GM18870 (cell line): ENCODE measurements at regions not wholly inside any gene's neighbourhood (a gene's known extent, or its start where the extent isn't known, plus 50 kb on each side); places are given as distances from the start of the nearest gene placed in this dataset.
"Not testable (repeated sequence)": the region's sequence is repeated elsewhere in the genome, so short reads cannot be mapped to it uniquely, and the experiment has no call there.

Experiments used
- ATAC-seq: cut with Tn5 transposase; IDR thresholded peaks from one replicate; pipeline ENCODE4 v1.9.1; 2021; ENCODE audit warnings: moderate library complexity; ENCODE audit not compliant: unreplicated experiment

DNA sequence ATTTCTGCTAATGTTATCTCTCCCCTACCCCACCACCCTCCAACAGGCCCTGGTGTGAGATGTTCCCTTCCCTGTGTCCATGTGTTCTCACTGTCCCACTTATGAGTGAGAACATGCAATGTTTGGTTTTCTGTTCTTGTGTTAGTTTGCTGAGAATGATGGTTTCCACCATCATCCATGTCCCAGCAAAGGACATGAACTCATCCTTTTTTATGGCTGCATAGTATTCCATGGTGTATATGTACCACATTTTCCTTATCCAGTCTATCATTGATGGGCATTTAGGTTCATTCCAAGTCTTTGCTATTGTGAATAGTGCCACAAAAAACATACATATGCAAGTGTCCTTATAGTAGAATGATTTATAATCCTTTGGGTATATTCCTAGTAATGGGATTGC lies 104.5 kb downstream of the ZNF33B start:
- not testable (repeated sequence) for ATAC-seq

DNA sequence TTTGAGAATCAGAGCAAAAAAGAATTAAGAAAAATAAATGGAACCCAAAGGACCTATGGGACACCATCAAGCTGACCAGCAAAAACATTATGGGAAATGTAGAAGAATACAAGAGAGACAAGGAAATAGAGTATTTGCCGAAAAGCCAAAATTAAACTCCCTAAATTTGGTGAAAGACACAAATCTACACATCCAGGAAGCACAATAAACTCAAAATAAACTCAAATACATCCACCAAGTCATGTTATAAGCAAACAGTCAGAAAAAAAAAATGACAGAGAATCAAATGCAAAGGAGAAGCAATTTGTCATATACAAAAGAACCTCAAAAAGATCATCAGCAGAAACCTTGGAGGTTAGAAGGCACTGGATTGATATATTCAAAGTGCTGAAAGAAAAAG lies 105.4 kb downstream of the ZNF33B start:
- ATAC-seq = no peak

DNA sequence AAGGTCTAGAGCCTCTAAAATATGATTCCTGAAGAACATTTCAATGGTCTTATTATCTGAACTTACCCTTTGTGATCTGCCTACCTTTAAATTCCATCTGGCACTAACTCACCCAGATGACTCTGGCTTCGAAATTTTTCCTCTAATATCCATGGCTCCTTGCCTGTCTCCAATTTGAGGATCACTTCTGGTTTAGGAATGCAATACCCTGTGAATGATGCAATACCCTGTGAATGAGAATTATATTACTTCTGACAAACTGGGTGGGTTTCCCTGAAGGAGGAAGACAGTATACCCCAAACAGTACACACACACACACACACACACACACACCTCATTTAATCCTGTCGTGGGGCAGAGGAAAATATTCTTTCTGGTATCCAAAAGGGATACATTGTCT lies 115.3 kb downstream of the ZNF33B start:
- no peak for ATAC-seq

DNA sequence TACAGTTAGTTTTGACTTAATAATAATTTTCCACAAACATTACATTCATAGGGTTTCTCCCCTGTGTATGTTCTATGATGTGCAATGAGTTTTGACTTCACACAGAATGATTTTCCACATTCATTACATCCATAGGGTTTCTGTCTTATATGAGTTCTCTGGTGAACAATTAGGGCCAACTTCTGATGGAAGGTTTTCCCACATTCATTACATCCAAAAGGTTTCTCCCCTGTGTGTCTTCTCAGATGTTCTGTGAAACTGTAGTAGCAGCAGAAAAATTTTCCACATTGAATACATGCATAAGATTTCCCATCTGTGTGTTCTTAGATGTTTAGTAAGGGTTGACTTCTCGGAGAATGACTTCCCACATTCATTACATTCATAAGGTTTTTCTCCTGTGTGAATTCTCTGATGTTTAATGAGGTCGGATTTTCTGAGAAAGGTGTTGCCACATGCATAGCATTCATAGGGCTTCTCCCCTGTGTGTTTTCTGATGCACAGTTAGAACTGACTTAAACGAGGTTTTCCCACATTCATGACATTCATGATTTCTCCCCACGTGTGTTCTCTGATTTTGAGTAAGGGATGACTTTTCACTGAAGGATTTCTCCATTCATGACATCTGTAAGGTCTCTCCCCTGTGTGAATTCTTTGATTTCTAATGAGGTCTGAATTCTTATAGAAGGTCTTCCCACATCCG lies 118.5 kb downstream of the ZNF33B start:
- no peak for ATAC-seq

DNA sequence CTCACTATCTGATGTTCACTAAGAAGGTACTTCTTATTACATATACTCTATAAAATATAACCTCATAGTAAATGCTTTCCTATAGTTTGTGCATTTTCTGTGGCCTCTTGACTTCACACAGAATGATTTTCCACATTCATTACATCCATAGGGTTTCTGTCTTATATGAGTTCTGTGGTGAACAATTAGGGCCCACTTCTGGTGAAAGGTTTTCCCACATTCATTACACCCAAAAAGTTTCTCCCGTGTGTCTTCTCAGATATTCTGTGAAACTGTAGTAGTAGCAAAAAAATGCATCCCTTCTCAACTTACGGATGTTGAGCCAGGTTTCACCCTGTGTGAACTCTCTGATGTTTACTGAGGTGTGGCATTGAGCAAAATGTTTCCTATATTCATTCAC lies 119.3 kb downstream of the ZNF33B start:
- no peak for ATAC-seq

DNA sequence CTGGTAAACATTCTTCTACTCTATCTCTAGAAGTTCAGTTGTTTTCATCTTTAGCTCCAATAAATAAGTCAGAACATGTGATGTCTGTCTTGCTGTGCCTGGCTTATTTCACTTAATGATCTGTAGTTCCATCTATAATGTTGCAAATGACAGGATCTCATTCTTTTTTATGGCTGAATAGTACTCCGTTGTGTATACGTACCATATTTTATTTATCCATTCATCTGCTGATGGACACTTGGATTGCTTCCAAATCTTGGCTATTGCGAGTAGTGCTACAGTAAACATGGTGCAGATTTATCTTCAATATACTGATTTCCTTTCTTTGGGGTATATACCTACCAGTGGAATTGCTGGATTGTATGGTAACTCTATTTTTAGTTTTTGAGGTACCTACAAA lies 124.4 kb downstream of the ZNF33B start:
- no peak for ATAC-seq

DNA sequence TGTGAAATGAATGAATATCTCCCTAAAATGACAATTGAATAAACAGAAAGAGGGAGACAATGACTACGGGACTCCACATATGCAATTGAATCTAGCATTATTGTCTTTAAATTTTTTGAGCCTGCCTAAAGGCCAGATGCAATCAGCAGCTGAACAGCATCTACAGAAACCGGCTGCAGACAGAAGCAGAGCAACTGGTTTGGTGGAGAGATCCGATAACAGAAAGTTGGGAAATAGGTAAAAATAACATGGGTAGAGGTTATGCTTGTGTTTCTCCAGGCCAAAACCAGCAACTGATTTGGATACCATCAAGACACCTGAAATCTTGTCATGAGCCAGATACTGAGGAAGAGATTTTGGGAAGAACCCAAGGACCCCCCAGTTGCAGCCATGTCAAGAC lies 146.6 kb downstream of the ZNF33B start:
- ATAC-seq = no peak

DNA sequence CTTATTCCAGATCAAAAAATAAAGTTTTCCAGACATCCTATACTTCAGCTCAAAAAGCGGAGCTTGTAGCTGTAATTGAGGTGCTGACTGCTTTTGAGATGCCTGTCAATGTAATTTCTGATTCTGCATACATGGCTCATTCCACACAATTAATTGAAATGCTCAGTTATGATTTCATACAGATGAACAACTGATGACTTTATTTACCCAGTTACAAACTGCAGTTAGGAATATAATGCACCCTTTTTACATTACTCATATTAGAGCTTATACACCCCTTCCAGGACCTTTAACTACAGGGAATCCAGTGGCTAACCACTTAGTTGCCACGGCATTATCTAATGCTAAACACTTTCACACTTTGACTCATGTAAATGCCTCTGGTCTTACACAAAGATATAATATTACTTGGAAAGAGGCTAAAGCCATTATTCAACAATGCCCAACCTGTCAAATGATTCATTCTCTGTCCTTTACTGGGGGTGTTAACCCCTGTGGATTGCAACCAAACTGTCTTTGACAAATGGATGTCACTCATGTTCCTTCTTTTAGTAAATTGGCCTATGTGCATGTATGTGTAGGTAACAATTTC lies 147.3 kb downstream of the ZNF33B start:
- ATAC-seq = no peak

DNA sequence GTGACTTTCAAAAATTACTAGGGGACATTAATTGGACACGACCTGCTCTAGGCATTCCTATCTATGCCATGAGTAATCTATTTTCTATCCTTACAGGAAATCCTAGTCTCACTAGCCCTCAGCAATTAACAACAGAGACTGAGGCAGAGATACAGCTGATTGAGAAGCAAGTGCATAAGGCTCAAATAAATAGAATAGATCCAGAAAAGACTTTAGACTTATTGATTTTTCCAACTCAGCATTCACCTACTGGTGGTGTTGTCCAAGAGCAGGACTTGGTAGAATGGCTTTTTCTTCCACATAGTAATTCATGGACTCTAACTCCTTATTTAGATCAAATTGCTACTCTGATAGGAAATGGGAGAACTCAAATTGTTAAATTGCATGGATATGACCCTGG lies 148.0 kb downstream of the ZNF33B start:
- ATAC-seq = no peak

DNA sequence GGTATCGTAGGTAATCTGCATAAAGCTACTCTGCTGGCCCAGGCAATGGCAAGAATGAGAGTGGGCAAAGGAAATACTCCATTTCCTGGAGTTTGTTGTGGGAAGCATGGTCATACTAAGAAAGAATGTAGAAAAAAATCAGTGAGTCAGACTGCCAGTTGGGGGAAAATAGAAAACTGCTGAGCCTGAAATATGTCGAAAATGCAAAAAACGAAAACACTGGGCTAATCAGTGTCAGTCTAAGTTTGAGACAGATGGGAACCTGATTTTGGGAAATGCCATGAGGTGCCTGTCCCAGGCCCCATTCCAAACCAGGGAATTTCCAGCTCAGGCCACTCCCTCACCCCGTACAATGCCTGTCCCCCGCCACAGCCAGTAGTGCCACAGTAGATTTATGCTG lies 150.0 kb downstream of the ZNF33B start:
- no peak for ATAC-seq

DNA sequence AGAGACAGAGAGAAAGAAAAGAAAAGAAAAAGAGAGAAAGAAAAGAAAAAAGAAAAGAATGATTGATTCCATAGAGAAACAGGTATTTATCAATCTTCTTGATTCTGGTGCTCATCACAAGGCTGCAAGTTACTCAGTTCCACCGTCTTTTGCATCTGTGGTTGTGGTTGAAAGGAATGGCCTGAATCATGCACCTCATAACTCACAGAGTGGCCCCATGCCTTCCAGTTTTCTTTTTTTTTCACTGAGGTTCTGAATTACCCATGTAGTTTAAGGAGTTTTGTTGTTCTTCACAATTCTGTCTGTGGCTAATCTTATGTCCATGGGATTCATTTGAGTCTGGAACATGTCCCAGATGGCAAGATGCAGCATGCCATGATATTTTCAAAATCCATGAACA lies 156.0 kb downstream of the ZNF33B start:
- ATAC-seq = no peak

DNA sequence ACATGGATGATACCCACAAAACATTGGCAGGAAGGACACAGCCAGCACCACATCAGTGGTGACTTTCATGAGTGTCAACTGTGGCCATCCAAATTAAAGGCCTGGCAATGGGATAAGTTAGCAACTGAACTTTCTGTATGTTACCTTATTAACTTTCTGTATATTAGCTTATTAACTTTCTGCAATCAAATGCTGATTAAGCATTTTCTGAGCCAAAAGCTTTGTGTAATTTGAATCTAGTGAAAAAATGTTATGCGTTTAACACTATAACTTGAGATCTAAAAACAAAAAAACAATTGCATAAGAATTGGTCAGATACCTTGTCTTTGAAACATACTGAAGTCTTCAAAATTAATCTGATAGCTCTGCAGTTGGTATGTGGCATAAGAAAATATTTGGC lies 159.3 kb downstream of the ZNF33B start:
- ATAC-seq = no peak

DNA sequence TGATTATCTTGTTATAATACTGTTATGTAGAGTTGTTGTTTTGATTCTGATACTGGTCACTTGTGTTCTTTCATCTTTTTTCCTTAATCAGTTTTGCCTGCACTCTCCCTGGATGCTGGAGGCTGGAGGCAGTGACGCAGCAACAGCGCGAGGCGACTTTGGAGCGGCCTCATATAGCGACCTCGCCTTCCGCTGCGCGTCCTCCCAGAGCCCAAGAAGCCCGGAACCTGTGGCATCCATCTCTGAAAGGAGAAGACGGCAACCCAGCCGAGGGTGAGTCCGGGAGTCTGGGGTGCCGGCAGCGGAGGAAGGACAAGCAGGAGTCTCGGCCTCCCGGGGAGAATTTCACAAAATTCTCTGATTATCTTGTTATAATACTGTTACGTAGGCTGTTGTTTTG lies 161.2 kb downstream of the ZNF33B start:
- no peak for ATAC-seq

DNA sequence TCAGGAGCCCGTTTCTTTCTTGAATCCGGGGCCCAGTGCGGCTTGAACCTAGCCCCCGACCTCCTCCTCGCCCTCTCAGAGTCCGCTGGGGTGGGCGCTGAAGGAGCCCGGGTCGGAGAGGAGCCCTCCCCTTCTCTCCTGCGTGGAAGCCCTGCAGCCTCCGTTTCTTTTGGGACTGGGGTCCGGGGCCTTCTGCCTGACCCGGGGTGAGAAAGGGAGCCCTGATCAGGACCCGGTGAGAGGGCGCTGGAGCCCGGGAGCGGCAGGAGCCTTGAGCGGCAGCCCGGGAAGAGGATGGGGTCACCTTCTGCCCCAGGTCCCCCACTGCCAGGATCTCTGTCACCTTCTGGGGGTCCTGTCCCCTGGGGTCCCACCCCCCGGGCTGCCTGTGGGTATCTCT lies 162.3 kb downstream of the ZNF33B start:
- ATAC-seq = no peak

DNA sequence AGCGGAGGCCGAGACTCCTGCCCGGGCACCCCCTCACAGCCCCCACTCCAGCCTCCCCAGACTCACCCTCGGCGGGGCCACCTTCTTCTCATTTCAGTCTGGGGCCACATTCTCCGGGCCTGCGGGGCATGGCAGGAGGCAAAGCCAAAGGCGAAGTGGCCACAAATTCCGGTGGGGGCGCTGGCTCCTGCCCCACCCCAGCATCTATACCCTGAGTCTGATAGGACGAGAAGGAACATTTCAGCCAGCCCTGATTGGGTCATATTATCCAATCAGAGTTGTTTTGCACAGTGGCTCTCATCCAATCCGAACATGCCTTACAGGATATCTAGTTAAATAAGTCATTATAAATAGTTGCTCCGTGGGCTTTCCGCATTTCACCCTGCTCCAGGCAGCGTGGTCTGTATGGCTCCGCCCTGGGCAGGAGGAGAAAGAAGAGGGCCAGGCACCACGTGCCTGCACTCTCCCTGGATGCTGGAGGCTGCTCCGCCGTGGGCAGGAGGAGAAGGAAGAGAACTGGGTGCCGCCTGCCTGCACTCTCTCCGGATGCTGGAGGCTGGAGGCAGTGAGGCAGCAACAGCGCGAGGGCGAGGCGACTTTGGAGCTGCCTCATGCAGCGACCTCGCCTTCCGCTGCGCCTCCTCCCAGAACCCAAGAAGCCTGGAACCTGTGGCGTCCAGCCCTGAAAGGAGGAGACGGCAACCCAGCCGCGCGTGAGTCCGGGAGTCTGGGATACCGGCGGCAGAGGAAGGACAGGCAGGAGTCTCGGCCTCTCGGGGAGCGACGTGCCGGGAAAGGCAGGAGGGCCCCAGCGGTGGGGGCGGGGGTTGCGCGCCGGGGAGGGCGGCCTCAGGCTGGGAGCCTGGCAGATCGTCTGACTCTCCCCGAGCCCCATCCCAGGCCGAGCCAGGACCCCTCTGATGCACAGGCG lies 162.9 kb downstream of the ZNF33B start:
- no peak for ATAC-seq

DNA sequence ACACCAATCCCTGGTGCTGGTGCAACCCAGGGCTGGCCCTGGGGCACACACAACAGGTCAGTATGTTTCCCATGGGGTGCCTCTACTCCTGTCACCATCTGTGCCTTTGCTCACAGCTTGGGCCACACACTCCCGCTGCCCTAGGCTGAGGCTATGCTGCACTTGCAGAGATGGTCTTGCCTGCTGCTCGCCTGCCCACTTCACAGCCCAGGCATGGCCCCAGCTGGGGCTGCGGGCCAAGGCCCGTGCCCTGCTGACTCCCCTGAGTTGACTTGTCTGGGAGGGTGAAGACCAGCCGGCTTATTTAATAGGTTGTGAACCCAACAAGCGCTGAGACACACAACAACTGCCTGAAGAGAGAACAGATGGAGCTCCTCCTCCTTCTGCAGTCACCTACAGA lies 184.1 kb downstream of the ZNF33B start:
- ATAC-seq = no peak

DNA sequence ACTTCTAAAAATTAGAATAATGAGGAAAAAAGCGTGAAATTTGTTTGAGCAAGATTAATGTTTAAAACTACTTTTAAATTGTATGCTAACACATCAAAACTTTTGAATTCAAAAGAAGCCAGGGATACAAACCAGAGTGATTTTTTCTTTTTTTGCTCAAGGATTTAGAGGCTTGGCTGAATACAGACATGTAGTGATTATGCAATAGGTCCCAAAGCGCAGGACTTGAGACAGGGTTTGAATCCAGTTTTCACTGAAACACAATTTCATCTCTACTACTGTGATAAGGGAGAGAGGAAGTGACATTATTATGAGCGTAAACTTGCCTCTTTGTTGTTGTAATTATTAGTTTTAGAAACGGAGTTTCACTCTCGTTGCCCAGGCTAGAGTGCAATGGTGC lies 207.3 kb downstream of the ZNF33B start:
- no peak for ATAC-seq

DNA sequence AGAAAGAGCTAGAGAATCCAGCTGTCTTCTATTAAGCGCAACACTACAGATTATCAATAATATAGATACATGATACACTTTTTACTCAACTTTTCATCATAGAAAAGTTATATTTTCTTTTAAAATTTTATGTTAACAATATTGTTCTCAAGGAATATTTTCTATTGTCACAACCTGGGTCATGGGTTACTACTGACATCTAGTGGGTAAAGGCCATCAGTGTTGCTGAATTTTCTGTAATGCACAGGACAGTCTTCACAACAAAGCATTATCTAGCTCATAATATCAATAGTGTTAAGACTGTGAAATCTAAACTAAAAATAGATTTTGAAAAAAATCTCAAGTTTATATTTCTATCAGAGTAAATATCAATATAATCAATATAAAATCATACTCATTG lies 209.8 kb downstream of the ZNF33B start:
- ATAC-seq = no peak

DNA sequence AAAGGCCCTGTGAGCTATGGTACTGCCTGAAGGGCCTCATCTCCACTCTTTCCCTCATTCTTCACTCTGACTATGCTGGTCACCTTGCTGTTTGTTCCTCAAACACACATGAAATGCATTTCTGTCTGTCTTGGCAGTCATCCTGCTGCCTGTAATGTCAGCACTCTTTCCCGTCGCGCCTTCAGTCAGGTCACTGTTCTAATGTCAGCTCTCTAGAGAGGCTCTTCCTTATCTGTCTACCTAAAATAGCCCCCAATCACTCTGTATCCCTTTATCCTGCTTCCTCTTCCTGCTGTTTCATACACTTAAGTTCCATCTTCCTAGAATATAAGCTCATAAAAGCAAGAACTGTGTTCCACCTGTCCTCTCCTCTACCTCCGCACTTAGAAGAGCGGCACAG lies 215.5 kb downstream of the ZNF33B start:
- ATAC-seq = no peak

DNA sequence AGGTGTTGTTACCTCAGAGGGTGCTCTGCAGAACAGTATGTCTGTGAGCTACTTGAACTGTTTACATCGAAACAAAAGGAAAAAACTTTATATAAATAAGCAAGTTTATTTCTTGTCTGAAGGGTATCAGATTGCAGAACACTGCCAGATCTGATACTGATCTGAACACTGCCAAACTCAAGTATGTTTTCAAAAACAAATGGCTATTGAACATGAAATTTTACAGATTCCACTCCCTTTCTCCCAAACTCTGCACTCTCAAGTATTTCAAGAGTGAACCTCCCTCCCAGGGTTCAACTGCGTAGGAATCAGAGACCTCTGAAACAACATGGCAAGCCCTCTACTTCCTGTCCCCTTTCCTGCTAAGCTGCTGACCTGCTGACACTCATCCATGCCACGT lies 216.6 kb downstream of the ZNF33B start:
- no peak for ATAC-seq

DNA sequence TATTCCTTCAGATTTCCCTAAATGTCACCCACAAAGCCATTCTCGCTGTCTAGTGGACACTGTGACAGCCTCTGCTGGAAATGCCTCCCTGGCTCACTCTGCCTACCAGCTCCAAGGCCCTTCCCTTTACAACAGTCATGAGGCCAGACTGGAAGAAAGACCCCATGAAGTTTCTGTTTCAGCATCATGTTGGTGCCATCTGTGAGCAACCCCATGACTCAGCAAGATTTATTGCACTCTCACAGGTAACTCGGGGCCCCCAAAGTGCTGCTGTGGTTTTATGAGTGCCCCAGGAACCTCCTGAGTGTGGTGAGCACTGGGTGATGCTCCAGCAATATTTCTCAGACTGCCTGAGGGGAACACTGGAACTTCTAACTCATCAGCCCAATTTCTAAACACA lies 218.6 kb downstream of the ZNF33B start:
- ATAC-seq = no peak

DNA sequence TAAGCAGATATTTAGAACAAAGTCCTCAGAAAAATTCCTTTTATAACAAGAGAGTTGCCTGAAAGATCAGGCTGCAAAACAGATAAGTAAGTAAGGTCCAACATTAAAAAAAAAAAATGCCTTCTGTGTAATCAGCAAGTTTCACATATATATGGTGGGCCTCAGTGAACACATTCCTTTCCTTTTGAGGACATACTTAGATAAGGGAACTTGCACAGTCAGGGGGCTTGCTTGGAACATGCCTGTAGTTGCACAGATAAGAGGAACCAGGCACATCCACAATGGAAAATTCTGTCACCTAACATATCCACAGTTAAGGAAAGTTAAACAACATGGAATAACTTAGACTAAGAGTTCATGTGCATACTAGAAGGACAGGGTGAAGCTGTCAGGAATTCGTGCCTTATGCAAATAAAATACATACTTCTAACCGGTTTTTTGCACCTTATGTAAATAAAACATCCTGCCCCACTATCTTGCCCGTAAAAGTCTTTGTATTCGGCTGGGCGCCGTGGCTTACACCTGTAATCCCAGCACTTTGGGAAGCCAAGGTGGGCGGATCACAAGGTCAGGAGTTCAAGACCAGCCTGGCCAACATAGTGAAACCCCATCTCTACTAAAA lies 257.3 kb downstream of the ZNF33B start:
- no peak for ATAC-seq
